Esophagus muscularis mucosa (tissue), 4 donors: ENCODE measurements at regions not wholly inside any gene's neighbourhood (a gene's known extent, or its start where the extent isn't known, plus 50 kb on each side); places are given as distances from the start of the nearest gene placed in this dataset.

Experiments used
- DNase-seq: peaks from one replicate; pipeline ENCODE4 v3.0.0-alpha.2; 2017; ENCODE audit errors: extremely low spot score
- H3K27ac ChIP-seq, 4 donors: fragments of 200-600 bp; sonication (generic); replicated peaks in 1 of 4; 1 replicate in 3 of 4; 2 replicates in 1 of 4; pipeline ENCODE4 v1.5.1; 2016 to 2019; ENCODE audit warnings: mild to moderate bottlenecking in 1 of 4
- H3K27me3 ChIP-seq, 4 donors: fragments of 200-600 bp; sonication (generic); one replicate each; pipeline versions ENCODE4 v1.5.1 to v1.6.0; 2016 to 2019
- H3K36me3 ChIP-seq, 4 donors: fragments of 200-600 bp; sonication (generic); one replicate each; pipeline ENCODE4 v1.5.1; 2016 to 2019
- H3K4me1 ChIP-seq, 4 donors: fragments of 200-600 bp; sonication (generic); one replicate each; pipeline ENCODE4 v1.5.1; 2016 to 2019
- H3K4me3 ChIP-seq, 4 donors: fragments of 200-600 bp; sonication (generic); 1 replicate in 2 of 4; 2 replicates in 2 of 4; pipeline ENCODE4 v1.5.1; 2016 to 2019; ENCODE audit warnings: mild to moderate bottlenecking in 4 of 4, moderate library complexity in 1 of 4
- H3K9me3 ChIP-seq, 4 donors: fragments of 200-600 bp; sonication (generic); 1 replicate in 3 of 4; 2 replicates in 1 of 4; pipeline ENCODE4 v1.5.1; 2016 to 2019
- CTCF ChIP-seq, 3 experiments: fragments of 200-600 bp in 2 of 3; fragments of 450-650 bp in 1 of 3; sonication (generic) in 2 of 3; IDR thresholded peaks; one replicate each; pipeline ENCODE4 v1.5.1; 2017 to 2019; ENCODE audit warnings: antibody characterized with exemption in 3 of 3, mild to moderate bottlenecking in 2 of 3, moderate library complexity in 1 of 3
- EP300 ChIP-seq: sonication (generic); formaldehyde crosslinking; IDR thresholded peaks from one replicate; pipeline ENCODE4 v1.6.1; 2017; ENCODE audit warnings: antibody characterized with exemption
- POLR2A ChIP-seq: fragments of 450-650 bp; IDR thresholded peaks from one replicate; pipeline ENCODE4 v1.6.1; 2017; ENCODE audit warnings: antibody characterized with exemption, moderate library complexity, mild to moderate bottlenecking, low read depth
- POLR2AphosphoS5 ChIP-seq, 2 donors: sonication (generic); formaldehyde crosslinking; IDR thresholded peaks; one replicate each; pipeline ENCODE4 v1.6.1; 2017; ENCODE audit warnings: antibody characterized with exemption in 2 of 2
- WGBS: methylation state at CpG from one replicate; pipeline ENCODE4 v1.1.5; 2018; 5-methylcytosine and 5-hydroxymethylcytosine counted together
- intact Hi-C: fragments of 100-400 bp; cut with DNase I; formaldehyde crosslinking; loops from one replicate; pipeline ENCODE4 v1.15.1; 2023

GRCh38 chr11:8740129-8740528, 57.5 kb downstream of the RPL27A start:
- Histone ChIP-seq H3K36me3 (peaks cover 0 to 23% (median 8%) of the 10 kb centered on the region in 4 donors), H3K27ac (peak overlapping the region in 3 of 4 donors; percentile 36 to 69 (median 43)), H3K4me3 (no peak overlapping the region), H3K4me1 (peaks cover 16 to 73% (median 49%) of the 10 kb centered on the region in 4 donors), H3K27me3 (no peaks in the 10 kb centered on the region), H3K9me3 (no peaks in the 10 kb centered on the region)
- TF ChIP-seq POLR2A (no peak), POLR2AphosphoS5 (IDR thresholded peaks at IDR 0.05) (no peak), CTCF (IDR thresholded peaks at IDR 0.05) (no peak), EP300 (no peak)
- WGBS: 78% methylated on average over 3 of the region's 3 CpGs
- intact Hi-C loops: no loop called here
- no peak for DNase-seq

- H3K27me3 ChIP-seq: no peaks in the 10 kb centered on the region
- H3K9me3 ChIP-seq: no peaks in the 10 kb centered on the region
- 96% methylated on average over 1 of the region's 1 CpG for WGBS
- intact Hi-C loops: no loop called here
- peaks cover 0 to 17% (median 8%) of the 10 kb centered on the region in 4 donors for H3K36me3 ChIP-seq
- no peak for DNase-seq
- TF ChIP-seq POLR2AphosphoS5 (IDR thresholded peaks at IDR 0.05) (no peak), CTCF (IDR thresholded peaks at IDR 0.05) (no peak), POLR2A (no peak), EP300 (no peak)
- peak overlapping the region in 1 of 4 donors; percentile 6 for H3K27ac ChIP-seq
- H3K4me3 ChIP-seq: no peak overlapping the region
- peaks cover 26 to 76% (median 66%) of the 10 kb centered on the region in 4 donors for H3K4me1 ChIP-seq
Observed at GRCh38 chr11:8744423-8744822, 61.8 kb downstream of the RPL27A start.

GRCh38 chr11:8745431-8746253, 63.0 kb downstream of the RPL27A start:
- no peak for DNase-seq
- peak overlapping the region in 2 of 4 donors; percentile 26 to 65 for H3K27ac ChIP-seq
- peaks cover 30 to 76% (median 66%) of the 10 kb centered on the region in 4 donors for H3K4me1 ChIP-seq
- H3K36me3 ChIP-seq: peaks cover 0 to 17% (median 8%) of the 10 kb centered on the region in 4 donors
- no peak overlapping the region for H3K4me3 ChIP-seq
- 77% methylated on average over 6 of the region's 6 CpGs for WGBS
- TF ChIP-seq POLR2A (no peak), POLR2AphosphoS5 (IDR thresholded peaks at IDR 0.05) (no peak), CTCF (IDR thresholded peaks at IDR 0.05) (no peak), EP300 (no peak)
- intact Hi-C loops: no loop called here
- H3K9me3 ChIP-seq: no peaks in the 10 kb centered on the region
- no peaks in the 10 kb centered on the region for H3K27me3 ChIP-seq

GRCh38 chr11:8746331-8746974, 63.9 kb downstream of the RPL27A start:
- H3K27ac ChIP-seq: peak overlapping the region in 2 of 4 donors; percentile 26 to 65
- peaks cover 30 to 73% (median 62%) of the 10 kb centered on the region in 4 donors for H3K4me1 ChIP-seq
- 69% methylated on average over 2 of the region's 2 CpGs for WGBS
- intact Hi-C loops: no loop called here
- H3K4me3 ChIP-seq: no peak overlapping the region
- no peak for DNase-seq
- no peaks in the 10 kb centered on the region for H3K9me3 ChIP-seq
- no peak for TF ChIP-seq POLR2A
- no peaks in the 10 kb centered on the region for H3K27me3 ChIP-seq
- H3K36me3 ChIP-seq: peaks cover 0 to 17% (median 8%) of the 10 kb centered on the region in 4 donors

- TF ChIP-seq EP300 (no peak), POLR2A (no peak), POLR2AphosphoS5 (IDR thresholded peaks at IDR 0.05) (no peak), CTCF (IDR thresholded peaks at IDR 0.05) (no peak)
- intact Hi-C loops: no loop called here
- Histone ChIP-seq H3K27ac (peak overlapping the region in 3 of 4 donors; percentile 13 to 65 (median 51)), H3K4me1 (peaks cover 30 to 66% (median 57%) of the 10 kb centered on the region in 4 donors), H3K36me3 (peaks cover 0 to 17% (median 5%) of the 10 kb centered on the region in 4 donors), H3K9me3 (no peaks in the 10 kb centered on the region), H3K27me3 (no peaks in the 10 kb centered on the region), H3K4me3 (no peak overlapping the region)
- no peak for DNase-seq
Observed at GRCh38 chr11:8747173-8747572, 64.6 kb downstream of the RPL27A start.
